OCI-LY3 (cell line): ENCODE measurements at regions not wholly inside any gene's neighbourhood (a gene's known extent, or its start where the extent isn't known, plus 50 kb on each side); places are given as distances from the start of the nearest gene placed in this dataset.

Experiments used
- H2AFZ ChIP-seq: fragments of 200-600, 300-600 bp; shearing (Covaris generic); 2 replicates; pipeline ENCODE4 v1.6.0; 2014; ENCODE audit warnings: antibody characterized with exemption, low read depth, low read length
- H3K27ac ChIP-seq: fragments of 200-600, 300-600 bp; sonication (generic); 2 replicates; pipeline ENCODE4 v1.5.1; 2014; ENCODE audit warnings: mild to moderate bottlenecking, low read length, moderate library complexity, mixed read lengths
- H3K27me3 ChIP-seq: fragments of 200-600, 300-600 bp; sonication (generic); 2 replicates; pipeline ENCODE4 v1.6.1; 2014; ENCODE audit warnings: low read depth, low read length, mixed read lengths
- H3K36me3 ChIP-seq: fragments of 200-600, 300-600 bp; sonication (generic); replicated peaks from 2 replicates; pipeline ENCODE3; 2014; ENCODE audit warnings: low read depth, low read length, mixed read lengths
- H3K4me1 ChIP-seq: fragments of 300-600, 200-600 bp; sonication (generic); 2 replicates; pipeline ENCODE4 v1.6.1; 2014; ENCODE audit warnings: low read length, mixed read lengths
- H3K4me2 ChIP-seq: fragments of 200-600, 300-600 bp; sonication (generic); 2 replicates; pipeline ENCODE4 v1.6.1; 2014; ENCODE audit warnings: low read length, mixed read lengths
- H3K4me3 ChIP-seq: fragments of 300-600, 200-600 bp; sonication (generic); 2 replicates; pipeline ENCODE4 v1.5.1; 2014; ENCODE audit warnings: antibody characterized with exemption, mild to moderate bottlenecking, low read length, moderate library complexity
- H3K79me2 ChIP-seq: fragments of 300-600, 200-600 bp; shearing (Covaris generic); 2 replicates; pipeline ENCODE4 v1.6.1; 2014; ENCODE audit warnings: mild to moderate bottlenecking, low read length, mixed read lengths
- H3K9ac ChIP-seq: fragments of 300-600, 200-600 bp; shearing (Covaris generic); 2 replicates; pipeline ENCODE4 v1.6.0; 2014; ENCODE audit warnings: mild to moderate bottlenecking, low read length, moderate library complexity
- H3K9me3 ChIP-seq: fragments of 200-600, 300-600 bp; shearing (Covaris generic); 2 replicates; pipeline ENCODE4 v1.6.1; 2014; ENCODE audit warnings: low read length, mixed read lengths; ENCODE audit not compliant: insufficient read depth
- H4K20me1 ChIP-seq: fragments of 200-600, 300-600 bp; sonication (generic); 2 replicates; pipeline ENCODE4 v1.6.1; 2016; ENCODE audit warnings: low read length, mixed read lengths; ENCODE audit not compliant: insufficient read depth
- CTCF ChIP-seq: fragments of 200-600, 300-600 bp; sonication (generic); IDR thresholded peaks from 2 replicates; pipeline ENCODE4 v1.5.1; 2014; ENCODE audit warnings: antibody characterized with exemption, low read length, low read depth
- EZH2phosphoT487 ChIP-seq: fragments of 200-600 bp; shearing (Covaris generic); IDR thresholded peaks from 2 replicates; pipeline ENCODE4 v1.6.1; 2018; ENCODE audit warnings: antibody characterized with exemption, mixed run types, low read depth

GRCh38 chr22:48692734-48693376, 1134.8 kb downstream of the BRD1 start:
- TF ChIP-seq EZH2phosphoT487 (no peak), CTCF (no peak)
- Histone ChIP-seq H3K79me2 (no peaks in the 10 kb centered on the region), H3K4me2 (no peak overlapping the region), H3K27ac (no peak overlapping the region), H3K27me3 (no peaks in the 10 kb centered on the region), H2AFZ (no peak overlapping the region), H3K4me1 (no peaks in the 10 kb centered on the region), H4K20me1 (no peaks in the 10 kb centered on the region), H3K9me3 (no peaks in the 10 kb centered on the region), H3K9ac (no peak overlapping the region), H3K36me3 (no peaks in the 10 kb centered on the region), H3K4me3 (no peak overlapping the region)

GRCh38 chr22:48691431-48691851, 1136.2 kb downstream of the BRD1 start:
- Histone ChIP-seq H3K4me3 (no peak overlapping the region), H4K20me1 (no peaks in the 10 kb centered on the region), H3K36me3 (no peaks in the 10 kb centered on the region), H3K4me2 (no peak overlapping the region), H3K9ac (no peak overlapping the region), H3K27ac (no peak overlapping the region), H3K27me3 (no peaks in the 10 kb centered on the region), H3K4me1 (no peaks in the 10 kb centered on the region), H3K79me2 (no peaks in the 10 kb centered on the region), H2AFZ (no peak overlapping the region), H3K9me3 (no peaks in the 10 kb centered on the region)
- TF ChIP-seq EZH2phosphoT487 (no peak), CTCF (no peak)

- no peaks in the 10 kb centered on the region for H3K9me3 ChIP-seq
- no peaks in the 10 kb centered on the region for H4K20me1 ChIP-seq
- H3K9ac ChIP-seq = no peak overlapping the region
- no peak for TF ChIP-seq CTCF
- TF ChIP-seq EZH2phosphoT487 = no peak
- no peak overlapping the region for H2AFZ ChIP-seq
- no peaks in the 10 kb centered on the region for H3K79me2 ChIP-seq
- no peaks in the 10 kb centered on the region for H3K4me1 ChIP-seq
- no peak overlapping the region for H3K27ac ChIP-seq
- no peak overlapping the region for H3K4me3 ChIP-seq
- no peaks in the 10 kb centered on the region for H3K27me3 ChIP-seq
- H3K36me3 ChIP-seq = no peaks in the 10 kb centered on the region
- H3K4me2 ChIP-seq = no peak overlapping the region
These were observed 1136.9 kb downstream of the BRD1 start for GRCh38 chr22:48690583-48691317.

- Histone ChIP-seq H4K20me1 (no peaks in the 10 kb centered on the region), H3K27ac (no peak overlapping the region), H2AFZ (no peak overlapping the region), H3K79me2 (no peaks in the 10 kb centered on the region), H3K27me3 (no peaks in the 10 kb centered on the region), H3K4me2 (no peak overlapping the region), H3K36me3 (no peaks in the 10 kb centered on the region), H3K9me3 (no peaks in the 10 kb centered on the region), H3K9ac (no peak overlapping the region), H3K4me1 (no peaks in the 10 kb centered on the region), H3K4me3 (no peak overlapping the region)
- TF ChIP-seq EZH2phosphoT487 = no peak
- no peak for TF ChIP-seq CTCF
These were observed 1138.5 kb downstream of the BRD1 start for GRCh38 chr22:48689206-48689605.
